Stimulated activated CD4-positive, alpha-beta T cell treated with anti-CD3 and anti-CD28 coated beads, Interleukin-15, amount 100 ng/mL, for 24 hours (primary cell): ENCODE measurements at regions not wholly inside any gene's neighbourhood (a gene's known extent, or its start where the extent isn't known, plus 50 kb on each side); places are given as distances from the start of the nearest gene placed in this dataset.

Source experiments
- DNase-seq: peaks from one replicate; pipeline ENCODE4 v3.0.0-alpha.2; 2020

GRCh38 chr1:95437781-95438180 is 203.8 kb downstream of the RWDD3 start:
- no peak for DNase-seq

- no peak for DNase-seq
Measured at GRCh38 chr1:95438218-95438948, 204.4 kb downstream of the RWDD3 start.

GRCh38 chr1:95440511-95440910 is 206.5 kb downstream of the RWDD3 start:
- no peak for DNase-seq

GRCh38 chr1:95449516-95449915 is 215.5 kb downstream of the RWDD3 start:
- no peak for DNase-seq

GRCh38 chr1:95451054-95451453 is 217.0 kb downstream of the RWDD3 start:
- DNase-seq: no peak

GRCh38 chr1:95451904-95452303 is 217.9 kb downstream of the RWDD3 start:
- no peak for DNase-seq

- DNase-seq: no peak
Measured at GRCh38 chr1:95453053-95453452, 219.0 kb downstream of the RWDD3 start.

- no peak for DNase-seq
Measured at GRCh38 chr1:95467036-95467435, 233.0 kb downstream of the RWDD3 start.

- no peak for DNase-seq
Measured at GRCh38 chr1:95475686-95476457, 241.9 kb downstream of the RWDD3 start.

- no peak for DNase-seq
Measured at GRCh38 chr1:95496307-95496706, 262.3 kb downstream of the RWDD3 start.

GRCh38 chr1:95496773-95497172 is 262.8 kb downstream of the RWDD3 start:
- DNase-seq: no peak

- no peak for DNase-seq
Measured at GRCh38 chr1:95497566-95497965, 263.6 kb downstream of the RWDD3 start.

- DNase-seq: no peak
Measured at GRCh38 chr1:95503278-95504030, 269.4 kb downstream of the RWDD3 start.

GRCh38 chr1:95504321-95504720 is 270.3 kb downstream of the RWDD3 start:
- DNase-seq: no peak

GRCh38 chr1:95506736-95507414 is 272.9 kb downstream of the RWDD3 start:
- no peak for DNase-seq

GRCh38 chr1:95509989-95510388 is 276.0 kb downstream of the RWDD3 start:
- DNase-seq: no peak

GRCh38 chr1:95512925-95513324 is 278.9 kb downstream of the RWDD3 start:
- no peak for DNase-seq

- no peak for DNase-seq
Measured at GRCh38 chr1:95517506-95517905, 283.5 kb downstream of the RWDD3 start.

GRCh38 chr1:95518310-95518709 is 284.3 kb downstream of the RWDD3 start:
- no peak for DNase-seq

- DNase-seq: no peak
Measured at GRCh38 chr1:95520390-95520789, 286.4 kb downstream of the RWDD3 start.

GRCh38 chr1:95532335-95532734 is 298.3 kb downstream of the RWDD3 start:
- DNase-seq: no peak

GRCh38 chr1:95534985-95535384 is 301.0 kb downstream of the RWDD3 start:
- no peak for DNase-seq

- no peak for DNase-seq
Measured at GRCh38 chr1:95535614-95536013, 301.6 kb downstream of the RWDD3 start.
